HG02852 (cell line): ENCODE measurements at regions not wholly inside any gene's neighbourhood (a gene's known extent, or its start where the extent isn't known, plus 50 kb on each side); places are given as distances from the start of the nearest gene placed in this dataset.
"Not testable (repeated sequence)": the region's sequence is repeated elsewhere in the genome, so short reads cannot be mapped to it uniquely, and the experiment has no call there.

Source experiments
- ATAC-seq: cut with Tn5 transposase; IDR thresholded peaks from one replicate; pipeline ENCODE4 v1.9.1; 2021; ENCODE audit warnings: mild to moderate bottlenecking, moderate library complexity; ENCODE audit not compliant: unreplicated experiment

- no peak for ATAC-seq
These were observed 328.6 kb upstream of the F9 start for GRCh38 chrX:139201924-139202323.

- ATAC-seq, result no peak
These were observed 329.7 kb upstream of the F9 start for GRCh38 chrX:139200793-139201192.

- no peak for ATAC-seq
These were observed 330.2 kb upstream of the F9 start for GRCh38 chrX:139200346-139200745.

- ATAC-seq, result no peak
These were observed 330.6 kb upstream of the F9 start for GRCh38 chrX:139199933-139200332.

GRCh38 chrX:139198936-139199335 lies 331.6 kb upstream of the F9 start:
- ATAC-seq, result no peak

GRCh38 chrX:139196890-139197289 lies 333.6 kb upstream of the F9 start:
- ATAC-seq, result no peak

GRCh38 chrX:139194571-139195280 lies 335.8 kb upstream of the F9 start:
- no peak for ATAC-seq

- no peak for ATAC-seq
These were observed 338.1 kb upstream of the F9 start for GRCh38 chrX:139192386-139192961.

GRCh38 chrX:139191746-139192385 lies 338.7 kb upstream of the F9 start:
- no peak for ATAC-seq

GRCh38 chrX:139191286-139191685 lies 339.3 kb upstream of the F9 start:
- ATAC-seq, result no peak

GRCh38 chrX:139187738-139188137 lies 342.8 kb upstream of the F9 start:
- no peak for ATAC-seq

GRCh38 chrX:139186991-139187390 lies 343.5 kb upstream of the F9 start:
- ATAC-seq, result no peak

- ATAC-seq, result no peak
These were observed 350.9 kb upstream of the F9 start for GRCh38 chrX:139179592-139179991.

- no peak for ATAC-seq
These were observed 351.6 kb upstream of the F9 start for GRCh38 chrX:139178980-139179379.

GRCh38 chrX:139172731-139173130 lies 357.8 kb upstream of the F9 start:
- no peak for ATAC-seq

GRCh38 chrX:139170526-139171173 lies 359.9 kb upstream of the F9 start:
- no peak for ATAC-seq

- no peak for ATAC-seq
These were observed 363.3 kb upstream of the F9 start for GRCh38 chrX:139167282-139167681.

- ATAC-seq, result no peak
These were observed 372.3 kb upstream of the F9 start for GRCh38 chrX:139158256-139158655.

- ATAC-seq, result no peak
These were observed 374.2 kb upstream of the F9 start for GRCh38 chrX:139156356-139156755.

GRCh38 chrX:139146625-139147024 lies 383.9 kb upstream of the F9 start:
- not testable (repeated sequence) for ATAC-seq

GRCh38 chrX:139141370-139141769 lies 389.2 kb upstream of the F9 start:
- no peak for ATAC-seq

GRCh38 chrX:139134316-139134715 lies 396.2 kb upstream of the F9 start:
- ATAC-seq, result no peak
